Lower leg skin (tissue), 4 donors: ENCODE measurements at regions not wholly inside any gene's neighbourhood (a gene's known extent, or its start where the extent isn't known, plus 50 kb on each side); places are given as distances from the start of the nearest gene placed in this dataset.

Experiments
- DNase-seq, 2 donors: peaks; one replicate each; pipeline ENCODE4 v3.0.0-alpha.2; 2019; ENCODE audit warnings: low spot score in 2 of 2
- H3K4me3 ChIP-seq: fragments of 200-600 bp; sonication (generic); 2 replicates; pipeline ENCODE4 v1.5.1; 2017; ENCODE audit warnings: mild to moderate bottlenecking, low read depth; ENCODE audit not compliant: poor library complexity, severe bottlenecking
- CTCF ChIP-seq, 3 donors: fragments of 450-650 bp; IDR thresholded peaks; one replicate each; pipeline ENCODE4 v1.5.1; 2016; ENCODE audit warnings: antibody characterized with exemption in 3 of 3, mild to moderate bottlenecking in 3 of 3, moderate library complexity in 2 of 3
- POLR2A ChIP-seq, 2 donors: fragments of 450-650 bp; IDR thresholded peaks; one replicate each; pipeline ENCODE4 v1.6.1; 2016 to 2017; ENCODE audit warnings: antibody characterized with exemption in 2 of 2, mild to moderate bottlenecking in 1 of 2, moderate library complexity in 1 of 2
- WGBS, 2 donors: methylation state at CpG; one replicate each; pipeline ENCODE4 v1.1.5; 2018; 5-methylcytosine and 5-hydroxymethylcytosine counted together
- intact Hi-C: fragments of 100-400 bp; cut with DNase I; formaldehyde crosslinking; loops from one replicate; pipeline ENCODE4 v1.15.0; 2023; ENCODE audit warnings: low total_unique reads

GRCh38 chr21:28160378-28160777 lies 832.3 kb downstream of the LTN1 start:
- no peak overlapping the region for H3K4me3 ChIP-seq
- WGBS, 2 donors: 64 to 69% methylated on average over 3 of the region's 3 CpGs
- DNase-seq: peak in 1 of 2 donors; percentile 28
- TF ChIP-seq CTCF (IDR thresholded peaks at IDR 0.05) (no peak), POLR2A (IDR thresholded peaks at IDR 0.05) (no peak)
- intact Hi-C loops: no loop called here

DNA sequence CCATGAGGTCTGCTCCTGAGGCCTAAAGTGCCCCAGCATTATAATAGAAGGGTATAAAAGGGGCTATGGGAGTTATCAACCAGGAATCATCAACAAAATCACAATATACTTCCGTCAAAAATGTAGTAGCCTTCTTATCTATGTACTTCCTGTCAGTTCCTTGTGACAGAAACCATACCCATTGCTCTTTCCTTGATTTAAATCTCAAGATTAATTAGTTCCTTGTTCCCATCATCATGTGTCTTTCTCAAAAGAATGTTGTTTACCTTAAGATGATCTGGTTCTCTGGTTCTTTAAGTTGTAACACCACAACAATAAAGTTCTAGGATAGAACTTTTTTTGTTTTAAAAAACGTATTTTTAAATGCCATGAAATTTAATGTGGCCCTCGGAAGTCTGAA lies 833.3 kb downstream of the LTN1 start:
- TF ChIP-seq CTCF (IDR thresholded peaks at IDR 0.05) (no peak), POLR2A (IDR thresholded peaks at IDR 0.05) (no peak)
- H3K4me3 ChIP-seq: no peak overlapping the region
- DNase-seq: no peak
- 60 to 75% methylated on average over 3 of the region's 3 CpGs for WGBS, 2 donors
- intact Hi-C loops: no loop called here

GRCh38 chr21:28156590-28156989 lies 836.1 kb downstream of the LTN1 start:
- intact Hi-C loops: no loop called here
- no peak for TF ChIP-seq CTCF (IDR thresholded peaks at IDR 0.05)
- no peak for DNase-seq
- no peak overlapping the region for H3K4me3 ChIP-seq
- 87 to 89% methylated on average over 6 of the region's 6 CpGs for WGBS, 2 donors

- WGBS, 2 donors: 70 to 80% methylated on average over 4 of the region's 4 CpGs
- DNase-seq: no peak
- H3K4me3 ChIP-seq: no peak overlapping the region
- intact Hi-C loops: no loop called here
- no peak for TF ChIP-seq POLR2A (IDR thresholded peaks at IDR 0.05)
- TF ChIP-seq CTCF (IDR thresholded peaks at IDR 0.05): no peak
Observed at GRCh38 chr21:28154121-28154520, 838.6 kb downstream of the LTN1 start.

GRCh38 chr21:28152732-28153131 lies 839.9 kb downstream of the LTN1 start:
- intact Hi-C loops: no loop called here
- no peak overlapping the region for H3K4me3 ChIP-seq
- TF ChIP-seq POLR2A (IDR thresholded peaks at IDR 0.05) (no peak), CTCF (IDR thresholded peaks at IDR 0.05) (no peak)
- no peak for DNase-seq
- 53 to 76% methylated on average over 1 of the region's 1 CpG for WGBS, 2 donors

GRCh38 chr21:28151758-28152157 lies 840.9 kb downstream of the LTN1 start:
- intact Hi-C loops: no loop called here
- no peak for TF ChIP-seq CTCF (IDR thresholded peaks at IDR 0.05)
- no peak for TF ChIP-seq POLR2A (IDR thresholded peaks at IDR 0.05)
- DNase-seq: no peak
- H3K4me3 ChIP-seq: no peak overlapping the region
- WGBS, 2 donors: 82 to 86% methylated on average over 2 of the region's 2 CpGs
